Sigmoid colon (tissue), 4 donors: ENCODE measurements at regions not wholly inside any gene's neighbourhood (a gene's known extent, or its start where the extent isn't known, plus 50 kb on each side); places are given as distances from the start of the nearest gene placed in this dataset.
"Not testable (repeated sequence)": the region's sequence is repeated elsewhere in the genome, so short reads cannot be mapped to it uniquely, and the experiment has no call there.

Source experiments
- CTCF ChIP-seq, 4 experiments: fragments of 450-650 bp in 3 of 4; fragments of 200-600 bp in 1 of 4; IDR thresholded peaks; one replicate each; pipeline ENCODE4 v1.5.1; 2016 to 2019; ENCODE audit warnings: antibody characterized with exemption in 4 of 4, mild to moderate bottlenecking in 3 of 4, moderate library complexity in 2 of 4
- POLR2AphosphoS5 ChIP-seq, 4 donors: sonication (generic); formaldehyde crosslinking; IDR thresholded peaks; one replicate each; pipeline ENCODE4 v1.6.1; 2017; ENCODE audit warnings: antibody characterized with exemption in 4 of 4

- not testable (repeated sequence) for TF ChIP-seq CTCF, POLR2AphosphoS5 (IDR thresholded peaks at IDR 0.05)
Measured at GRCh38 chr6:27018401-27018800, 229.1 kb upstream of the PRSS16 start.
